Astrocyte (in vitro differentiated cells and primary cell): ENCODE measurements at regions not wholly inside any gene's neighbourhood (a gene's known extent, or its start where the extent isn't known, plus 50 kb on each side); places are given as distances from the start of the nearest gene placed in this dataset.

Experiments used
- DNase-seq: peaks from one replicate; pipeline ENCODE4 v3.0.0-alpha.2; 2010; ENCODE audit warnings: low read depth
- FAIRE-seq: peaks from 2 replicates; lab custom pipeline; 2011; peaks lifted over from hg19 to GRCh38; lab: Jason Lieb, UNC
- H2AFZ ChIP-seq: 2 replicates; pipeline ENCODE4 v1.6.0; 2012; ENCODE audit warnings: low read depth, low read length, inconsistent platforms
- H3K27ac ChIP-seq: 2 replicates; pipeline ENCODE4 v1.5.1; 2011; ENCODE audit warnings: low read depth, low read length, inconsistent platforms
- H3K27me3 ChIP-seq: 2 replicates; pipeline ENCODE4 v1.6.0; 2011; ENCODE audit warnings: low read length, inconsistent platforms; ENCODE audit not compliant: insufficient read depth
- H3K36me3 ChIP-seq: 2 replicates; pipeline ENCODE4 v1.5.1; 2011; ENCODE audit warnings: low read length, inconsistent platforms; ENCODE audit not compliant: insufficient read depth
- H3K4me1 ChIP-seq: 2 replicates; pipeline ENCODE4 v1.5.1; 2011; ENCODE audit warnings: low read length, inconsistent platforms; ENCODE audit not compliant: insufficient read depth
- H3K4me2 ChIP-seq: 2 replicates; pipeline ENCODE4 v1.6.0; 2012; ENCODE audit warnings: low read length, inconsistent platforms
- H3K4me3 ChIP-seq: 2 replicates; pipeline ENCODE4 v1.5.1; 2011; ENCODE audit warnings: low read depth, mild to moderate bottlenecking, low read length, inconsistent platforms; ENCODE audit not compliant: insufficient read depth
- H3K79me2 ChIP-seq: 2 replicates; pipeline ENCODE4 v1.6.0; 2012; ENCODE audit warnings: mild to moderate bottlenecking, low read length, inconsistent platforms; ENCODE audit not compliant: insufficient read depth
- H3K9ac ChIP-seq: 2 replicates; pipeline ENCODE4 v1.6.0; 2012; ENCODE audit warnings: mild to moderate bottlenecking, low read length, inconsistent platforms
- H3K9me3 ChIP-seq: 2 replicates; pipeline ENCODE4 v1.5.1; 2012; ENCODE audit warnings: low read depth, mild to moderate bottlenecking, low read length, inconsistent platforms; ENCODE audit not compliant: insufficient read depth
- H4K20me1 ChIP-seq: 2 replicates; pipeline ENCODE4 v1.6.0; 2012; ENCODE audit warnings: low read length, inconsistent platforms; ENCODE audit not compliant: insufficient read depth
- H3K27ac Mint-ChIP-seq: one replicate; pipeline ENCODE4 v1.8.0; 2021; ENCODE audit warnings: mild to moderate bottlenecking, mixed read lengths; ENCODE audit not compliant: unreplicated experiment
- H3K27me3 Mint-ChIP-seq: one replicate; pipeline ENCODE4 v1.8.0; 2021; ENCODE audit warnings: low read depth, mixed read lengths; ENCODE audit not compliant: unreplicated experiment
- H3K36me3 Mint-ChIP-seq: one replicate; pipeline ENCODE4 v1.8.0; 2021; ENCODE audit warnings: low read depth, mixed read lengths; ENCODE audit not compliant: unreplicated experiment
- H3K4me1 Mint-ChIP-seq: one replicate; pipeline ENCODE4 v1.8.0; 2021; ENCODE audit warnings: low read depth, mixed read lengths; ENCODE audit not compliant: unreplicated experiment
- H3K4me3 Mint-ChIP-seq: one replicate; pipeline ENCODE4 v1.8.0; 2021; ENCODE audit warnings: mild to moderate bottlenecking, moderate library complexity, mixed read lengths; ENCODE audit not compliant: unreplicated experiment
- H3K9me3 Mint-ChIP-seq: one replicate; pipeline ENCODE4 v1.8.0; 2021; ENCODE audit warnings: mild to moderate bottlenecking, mixed read lengths; ENCODE audit not compliant: unreplicated experiment
- CTCF ChIP-seq: IDR thresholded peaks from 2 replicates; pipeline ENCODE4 v1.5.1; 2011; ENCODE audit warnings: low read depth, mild to moderate bottlenecking, inconsistent platforms, low read length, moderate library complexity; ENCODE audit not compliant: insufficient read depth
- EZH2 ChIP-seq: IDR thresholded peaks from 2 replicates; pipeline ENCODE4 v1.6.1; 2012; ENCODE audit warnings: mild to moderate bottlenecking, low read length, inconsistent platforms; ENCODE audit not compliant: insufficient read depth

- FAIRE-seq = no peak
- no peaks in the 10 kb centered on the region for H3K36me3 ChIP-seq
- no peaks in the 10 kb centered on the region for H3K9me3 ChIP-seq
- H3K4me2 ChIP-seq = no peak overlapping the region
- H3K27ac Mint-ChIP-seq = no peak overlapping the region
- no peaks in the 10 kb centered on the region for H3K27me3 ChIP-seq
- TF ChIP-seq EZH2 = no peak
- H3K4me3 ChIP-seq = no peak overlapping the region
- peaks cover 15% of the 10 kb centered on the region for H3K27me3 Mint-ChIP-seq
- no peaks in the 10 kb centered on the region for H4K20me1 ChIP-seq
- no peak overlapping the region for H3K27ac ChIP-seq
- no peak overlapping the region for H2AFZ ChIP-seq
- no peaks in the 10 kb centered on the region for H3K4me1 Mint-ChIP-seq
- H3K9ac ChIP-seq = no peak overlapping the region
- no peaks in the 10 kb centered on the region for H3K79me2 ChIP-seq
- DNase-seq = no peak
- H3K4me3 Mint-ChIP-seq = no peak overlapping the region
- peaks cover 2% of the 10 kb centered on the region for H3K36me3 Mint-ChIP-seq
- no peaks in the 10 kb centered on the region for H3K4me1 ChIP-seq
- H3K9me3 Mint-ChIP-seq = peaks cover 4% of the 10 kb centered on the region
Measured at GRCh38 chr2:19630921-19631320, 270.9 kb downstream of the TTC32 start.

GRCh38 chr2:19627359-19627758, 268.9 kb upstream of the OSR1 start:
- no peak overlapping the region for H3K4me3 ChIP-seq
- no peaks in the 10 kb centered on the region for H3K9me3 ChIP-seq
- H3K4me2 ChIP-seq = no peak overlapping the region
- no peaks in the 10 kb centered on the region for H3K9me3 Mint-ChIP-seq
- H3K4me1 Mint-ChIP-seq = no peaks in the 10 kb centered on the region
- H2AFZ ChIP-seq = no peak overlapping the region
- H3K9ac ChIP-seq = no peak overlapping the region
- no peak overlapping the region for H3K27ac Mint-ChIP-seq
- H3K27ac ChIP-seq = no peak overlapping the region
- DNase-seq (no peak), FAIRE-seq (no peak)
- H3K27me3 Mint-ChIP-seq = peaks cover 3% of the 10 kb centered on the region
- peaks cover 2% of the 10 kb centered on the region for H3K36me3 Mint-ChIP-seq
- H3K79me2 ChIP-seq = no peaks in the 10 kb centered on the region
- TF ChIP-seq CTCF (no peak), EZH2 (no peak)
- no peaks in the 10 kb centered on the region for H3K27me3 ChIP-seq
- H3K36me3 ChIP-seq = no peaks in the 10 kb centered on the region
- no peaks in the 10 kb centered on the region for H4K20me1 ChIP-seq
- no peak overlapping the region for H3K4me3 Mint-ChIP-seq
- no peaks in the 10 kb centered on the region for H3K4me1 ChIP-seq

GRCh38 chr2:19623488-19623887, 265.1 kb upstream of the OSR1 start:
- no peak overlapping the region for H3K9ac ChIP-seq
- no peak overlapping the region for H2AFZ ChIP-seq
- Mint-ChIP-seq H3K27me3 (peaks cover 1% of the 10 kb centered on the region), H3K27ac (no peak overlapping the region), H3K4me1 (no peaks in the 10 kb centered on the region), H3K4me3 (no peak overlapping the region), H3K36me3 (no peaks in the 10 kb centered on the region), H3K9me3 (peaks cover 6% of the 10 kb centered on the region)
- no peak overlapping the region for H3K27ac ChIP-seq
- H4K20me1 ChIP-seq = no peaks in the 10 kb centered on the region
- no peak overlapping the region for H3K4me2 ChIP-seq
- H3K36me3 ChIP-seq = no peaks in the 10 kb centered on the region
- H3K4me3 ChIP-seq = no peak overlapping the region
- peak; percentile 75 for DNase-seq
- H3K79me2 ChIP-seq = no peaks in the 10 kb centered on the region
- TF ChIP-seq CTCF = no peak
- TF ChIP-seq EZH2 = no peak
- H3K4me1 ChIP-seq = no peaks in the 10 kb centered on the region
- H3K27me3 ChIP-seq = no peaks in the 10 kb centered on the region
- no peaks in the 10 kb centered on the region for H3K9me3 ChIP-seq
- no peak for FAIRE-seq
